Pons (tissue), 1 donor: ENCODE measurements at regions not wholly inside any gene's neighbourhood (a gene's known extent, or its start where the extent isn't known, plus 50 kb on each side); places are given as distances from the start of the nearest gene placed in this dataset.
"Not testable (repeated sequence)": the region's sequence is repeated elsewhere in the genome, so short reads cannot be mapped to it uniquely, and the experiment has no call there.

Experiments used
- DNase-seq: peaks from one replicate; pipeline ENCODE4 v3.0.0-alpha.2; 2016; ENCODE audit warnings: low spot score

- DNase-seq, result no peak
Measured at GRCh38 chr18:61676773-61677434, 215.9 kb downstream of the RNF152 start.

- DNase-seq, result no peak
Measured at GRCh38 chr18:61669320-61669719, 223.5 kb downstream of the RNF152 start.

GRCh38 chr18:61666876-61667590 lies 225.8 kb downstream of the RNF152 start:
- no peak for DNase-seq

GRCh38 chr18:61664419-61665084 lies 228.3 kb downstream of the RNF152 start:
- DNase-seq, result no peak

- no peak for DNase-seq
Measured at GRCh38 chr18:61662726-61663125, 230.1 kb downstream of the RNF152 start.

- no peak for DNase-seq
Measured at GRCh38 chr18:61658431-61658830, 234.4 kb downstream of the RNF152 start.

- DNase-seq, result no peak
Measured at GRCh38 chr18:61657066-61657732, 235.6 kb downstream of the RNF152 start.

GRCh38 chr18:61655630-61656029 lies 237.2 kb downstream of the RNF152 start:
- no peak for DNase-seq

- DNase-seq, result no peak
Measured at GRCh38 chr18:61653823-61654551, 238.8 kb downstream of the RNF152 start.

GRCh38 chr18:61651880-61652268 lies 240.9 kb downstream of the RNF152 start:
- no peak for DNase-seq

GRCh38 chr18:61651145-61651879 lies 241.5 kb downstream of the RNF152 start:
- DNase-seq, result no peak

GRCh38 chr18:61643884-61644647 lies 248.7 kb downstream of the RNF152 start:
- no peak for DNase-seq

- DNase-seq, result no peak
Measured at GRCh38 chr18:61639886-61640285, 252.9 kb downstream of the RNF152 start.

GRCh38 chr18:61637905-61638595 lies 254.8 kb downstream of the RNF152 start:
- no peak for DNase-seq

- DNase-seq, result no peak
Measured at GRCh38 chr18:61637319-61637718, 255.5 kb downstream of the RNF152 start.

GRCh38 chr18:61635901-61636528 lies 256.8 kb downstream of the RNF152 start:
- DNase-seq, result peak; percentile 57

- no peak for DNase-seq
Measured at GRCh38 chr18:61628085-61628484, 264.7 kb downstream of the RNF152 start.

GRCh38 chr18:61624631-61625030 lies 268.2 kb downstream of the RNF152 start:
- DNase-seq, result not testable (repeated sequence)

GRCh38 chr18:61619783-61620182 lies 273.0 kb downstream of the RNF152 start:
- DNase-seq, result no peak
